ELR (cell line): ENCODE measurements at regions not wholly inside any gene's neighbourhood (a gene's known extent, or its start where the extent isn't known, plus 50 kb on each side); places are given as distances from the start of the nearest gene placed in this dataset.
"Not testable (repeated sequence)": the region's sequence is repeated elsewhere in the genome, so short reads cannot be mapped to it uniquely, and the experiment has no call there.

ENCODE experiments used
- DNase-seq: peaks from one replicate; pipeline ENCODE4 v3.0.0-alpha.2; 2015; ENCODE audit warnings: low read depth

GRCh38 chr15:46956456-46956855, 760.8 kb upstream of the SEMA6D start:
- DNase-seq, result no peak

- no peak for DNase-seq
These were observed 760.4 kb upstream of the SEMA6D start for GRCh38 chr15:46956881-46957280.

GRCh38 chr15:46960581-46960980, 756.7 kb upstream of the SEMA6D start:
- no peak for DNase-seq

GRCh38 chr15:46961795-46962194, 755.5 kb upstream of the SEMA6D start:
- no peak for DNase-seq

GRCh38 chr15:46988055-46988454, 729.2 kb upstream of the SEMA6D start:
- not testable (repeated sequence) for DNase-seq

- no peak for DNase-seq
These were observed 720.9 kb upstream of the SEMA6D start for GRCh38 chr15:46996359-46996758.

GRCh38 chr15:46997501-46997900, 719.8 kb upstream of the SEMA6D start:
- DNase-seq, result no peak

GRCh38 chr15:47003568-47003967, 713.7 kb upstream of the SEMA6D start:
- DNase-seq, result no peak

- DNase-seq, result no peak
These were observed 703.9 kb upstream of the SEMA6D start for GRCh38 chr15:47013446-47013845.

GRCh38 chr15:47027322-47027946, 689.9 kb upstream of the SEMA6D start:
- DNase-seq, result no peak

- DNase-seq, result no peak
These were observed 681.6 kb upstream of the SEMA6D start for GRCh38 chr15:47035475-47036406.

GRCh38 chr15:47037003-47037402, 680.3 kb upstream of the SEMA6D start:
- DNase-seq, result no peak

GRCh38 chr15:47039225-47039624, 678.1 kb upstream of the SEMA6D start:
- no peak for DNase-seq

- no peak for DNase-seq
These were observed 676.0 kb upstream of the SEMA6D start for GRCh38 chr15:47041301-47041700.

- not testable (repeated sequence) for DNase-seq
These were observed 669.3 kb upstream of the SEMA6D start for GRCh38 chr15:47047981-47048380.

- DNase-seq, result no peak
These were observed 650.9 kb upstream of the SEMA6D start for GRCh38 chr15:47066392-47066791.

GRCh38 chr15:47077846-47078245, 639.5 kb upstream of the SEMA6D start:
- not testable (repeated sequence) for DNase-seq

GRCh38 chr15:47095833-47096232, 621.5 kb upstream of the SEMA6D start:
- DNase-seq, result no peak

GRCh38 chr15:47098526-47098925, 618.8 kb upstream of the SEMA6D start:
- not testable (repeated sequence) for DNase-seq

- not testable (repeated sequence) for DNase-seq
These were observed 617.5 kb upstream of the SEMA6D start for GRCh38 chr15:47099801-47100200.

- not testable (repeated sequence) for DNase-seq
These were observed 608.5 kb upstream of the SEMA6D start for GRCh38 chr15:47108800-47109199.

GRCh38 chr15:47116698-47117097, 600.6 kb upstream of the SEMA6D start:
- DNase-seq, result no peak

- no peak for DNase-seq
These were observed 598.0 kb upstream of the SEMA6D start for GRCh38 chr15:47119349-47119748.
